ENCODE measurements at regions not wholly inside any gene's neighbourhood (a gene's known extent, or its start where the extent isn't known, plus 50 kb on each side); places are given as distances from the start of the nearest gene placed in this dataset.
"Not testable (repeated sequence)": the region's sequence is repeated elsewhere in the genome, so short reads cannot be mapped to it uniquely, and the experiment has no call there.

- DNase-seq = no peak
Observed at GRCh38 chr3:6667354-6667753, 193.6 kb upstream of the GRM7 start.

- DNase-seq = no peak
Observed at GRCh38 chr3:6671363-6671762, 189.6 kb upstream of the GRM7 start.

- DNase-seq = no peak
Observed at GRCh38 chr3:6679510-6679909, 181.4 kb upstream of the GRM7 start.

GRCh38 chr3:6680119-6680806 lies 180.7 kb upstream of the GRM7 start:
- no peak for DNase-seq

GRCh38 chr3:6697285-6697684 lies 163.6 kb upstream of the GRM7 start:
- no peak for DNase-seq

GRCh38 chr3:6697722-6698121 lies 163.2 kb upstream of the GRM7 start:
- DNase-seq = no peak

GRCh38 chr3:6704817-6705216 lies 156.1 kb upstream of the GRM7 start:
- not testable (repeated sequence) for DNase-seq

- DNase-seq = no peak
Observed at GRCh38 chr3:6706777-6707176, 154.1 kb upstream of the GRM7 start.

- DNase-seq = no peak
Observed at GRCh38 chr3:6709178-6709577, 151.7 kb upstream of the GRM7 start.

GRCh38 chr3:6714962-6715361 lies 146.0 kb upstream of the GRM7 start:
- no peak for DNase-seq

- DNase-seq = no peak
Observed at GRCh38 chr3:6716420-6716819, 144.5 kb upstream of the GRM7 start.

GRCh38 chr3:6717026-6717943 lies 143.6 kb upstream of the GRM7 start:
- DNase-seq = no peak

- DNase-seq = no peak
Observed at GRCh38 chr3:6719999-6720398, 140.9 kb upstream of the GRM7 start.

- DNase-seq = no peak
Observed at GRCh38 chr3:6721491-6721890, 139.4 kb upstream of the GRM7 start.

- DNase-seq = no peak
Observed at GRCh38 chr3:6723205-6723604, 137.7 kb upstream of the GRM7 start.

GRCh38 chr3:6726811-6727210 lies 134.1 kb upstream of the GRM7 start:
- no peak for DNase-seq

- no peak for DNase-seq
Observed at GRCh38 chr3:6732807-6733206, 128.1 kb upstream of the GRM7 start.

- DNase-seq = no peak
Observed at GRCh38 chr3:6733699-6734394, 127.1 kb upstream of the GRM7 start.

- no peak for DNase-seq
Observed at GRCh38 chr3:6734395-6734746, 126.5 kb upstream of the GRM7 start.

GRCh38 chr3:6736836-6737629 lies 123.9 kb upstream of the GRM7 start:
- DNase-seq = no peak

- no peak for DNase-seq
Observed at GRCh38 chr3:6737630-6738029, 123.3 kb upstream of the GRM7 start.

- DNase-seq = no peak
Observed at GRCh38 chr3:6739288-6739687, 121.6 kb upstream of the GRM7 start.

Data from stimulated activated CD8-positive, alpha-beta memory T cell treated with anti-CD3 and anti-CD28 coated beads, Interleukin-4, amount 100 ng/mL, for 48 hours (primary cell).